ENCODE measurements at regions not wholly inside any gene's neighbourhood (a gene's known extent, or its start where the extent isn't known, plus 50 kb on each side); places are given as distances from the start of the nearest gene placed in this dataset.

GRCh38 chr3:64915778-64916177, 228.0 kb upstream of the ADAMTS9 start:
- peak; percentile 87 for DNase-seq (ENCODE audit: low read depth)

- no peak for DNase-seq (ENCODE audit: low read depth)
Measured at GRCh38 chr3:64913515-64913914, 225.7 kb upstream of the ADAMTS9 start.

- DNase-seq (ENCODE audit: low read depth) = no peak
Measured at GRCh38 chr3:64911138-64911537, 223.3 kb upstream of the ADAMTS9 start.

- DNase-seq (ENCODE audit: low read depth) = no peak
Measured at GRCh38 chr3:64909757-64910467, 222.1 kb upstream of the ADAMTS9 start.

GRCh38 chr3:64909011-64909410, 221.2 kb upstream of the ADAMTS9 start:
- DNase-seq (ENCODE audit: low read depth) = no peak

GRCh38 chr3:64908251-64908685, 220.5 kb upstream of the ADAMTS9 start:
- peak; percentile 92 for DNase-seq (ENCODE audit: low read depth)

GRCh38 chr3:64905906-64906410, 218.2 kb upstream of the ADAMTS9 start:
- peak; percentile 75 for DNase-seq (ENCODE audit: low read depth)

- DNase-seq (ENCODE audit: low read depth) = no peak
Measured at GRCh38 chr3:64903006-64903405, 215.2 kb upstream of the ADAMTS9 start.

GRCh38 chr3:64901986-64902516, 214.3 kb upstream of the ADAMTS9 start:
- no peak for DNase-seq (ENCODE audit: low read depth)

GRCh38 chr3:64901522-64901885, 213.7 kb upstream of the ADAMTS9 start:
- DNase-seq (ENCODE audit: low read depth) = no peak

GRCh38 chr3:64900617-64901521, 213.1 kb upstream of the ADAMTS9 start:
- peak; percentile 38 for DNase-seq (ENCODE audit: low read depth)

- no peak for DNase-seq (ENCODE audit: low read depth)
Measured at GRCh38 chr3:64900156-64900555, 212.4 kb upstream of the ADAMTS9 start.

GRCh38 chr3:64898941-64899340, 211.1 kb upstream of the ADAMTS9 start:
- no peak for DNase-seq (ENCODE audit: low read depth)

- DNase-seq (ENCODE audit: low read depth) = no peak
Measured at GRCh38 chr3:64895991-64896895, 208.4 kb upstream of the ADAMTS9 start.

- peak; percentile 73 for DNase-seq (ENCODE audit: low read depth)
Measured at GRCh38 chr3:64895106-64895990, 207.5 kb upstream of the ADAMTS9 start.

GRCh38 chr3:64894006-64894405, 206.2 kb upstream of the ADAMTS9 start:
- DNase-seq (ENCODE audit: low read depth) = no peak

GRCh38 chr3:64892671-64893309, 205.0 kb upstream of the ADAMTS9 start:
- DNase-seq (ENCODE audit: low read depth) = no peak

- no peak for DNase-seq (ENCODE audit: low read depth)
Measured at GRCh38 chr3:64891021-64891420, 203.2 kb upstream of the ADAMTS9 start.

GRCh38 chr3:64890466-64890865, 202.7 kb upstream of the ADAMTS9 start:
- no peak for DNase-seq (ENCODE audit: low read depth)

GRCh38 chr3:64890006-64890405, 202.2 kb upstream of the ADAMTS9 start:
- DNase-seq (ENCODE audit: low read depth) = no peak

Data from renal cortical epithelial cell (primary cell).